ENCODE measurements at regions not wholly inside any gene's neighbourhood (a gene's known extent, or its start where the extent isn't known, plus 50 kb on each side); places are given as distances from the start of the nearest gene placed in this dataset.

DNA sequence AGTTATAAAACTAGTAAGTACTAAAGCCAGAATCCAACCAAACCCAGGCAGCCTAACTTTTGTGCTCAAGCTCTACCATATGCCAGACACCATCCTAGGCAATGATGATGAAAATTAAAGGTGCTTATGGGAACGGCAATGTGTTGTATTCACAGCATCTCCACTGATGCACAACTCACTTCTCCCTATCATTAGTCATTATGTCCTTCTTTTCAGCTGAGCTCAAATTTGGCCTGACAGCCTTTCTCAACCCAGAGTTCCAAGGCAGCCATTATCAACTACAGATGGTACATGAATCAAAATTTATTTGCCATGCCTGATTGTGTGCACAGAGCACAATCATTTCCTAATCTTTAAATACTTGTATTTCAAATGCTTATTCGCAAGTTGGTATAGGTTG, 121.6 kb upstream of the TNPO1 start:
- DNase-seq (ENCODE audit: low read depth), result no peak
- no peak overlapping the region for H3K4me3 ChIP-seq (ENCODE audit: low read depth, low read length)
- TF ChIP-seq, protein P1, sequence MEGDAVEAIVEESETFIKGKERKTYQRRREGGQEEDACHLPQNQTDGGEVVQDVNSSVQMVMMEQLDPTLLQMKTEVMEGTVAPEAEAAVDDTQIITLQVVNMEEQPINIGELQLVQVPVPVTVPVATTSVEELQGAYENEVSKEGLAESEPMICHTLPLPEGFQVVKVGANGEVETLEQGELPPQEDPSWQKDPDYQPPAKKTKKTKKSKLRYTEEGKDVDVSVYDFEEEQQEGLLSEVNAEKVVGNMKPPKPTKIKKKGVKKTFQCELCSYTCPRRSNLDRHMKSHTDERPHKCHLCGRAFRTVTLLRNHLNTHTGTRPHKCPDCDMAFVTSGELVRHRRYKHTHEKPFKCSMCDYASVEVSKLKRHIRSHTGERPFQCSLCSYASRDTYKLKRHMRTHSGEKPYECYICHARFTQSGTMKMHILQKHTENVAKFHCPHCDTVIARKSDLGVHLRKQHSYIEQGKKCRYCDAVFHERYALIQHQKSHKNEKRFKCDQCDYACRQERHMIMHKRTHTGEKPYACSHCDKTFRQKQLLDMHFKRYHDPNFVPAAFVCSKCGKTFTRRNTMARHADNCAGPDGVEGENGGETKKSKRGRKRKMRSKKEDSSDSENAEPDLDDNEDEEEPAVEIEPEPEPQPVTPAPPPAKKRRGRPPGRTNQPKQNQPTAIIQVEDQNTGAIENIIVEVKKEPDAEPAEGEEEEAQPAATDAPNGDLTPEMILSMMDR (IDR thresholded peaks at IDR 0.05; ENCODE audit: control insufficient read depth, extremely low read depth, insufficient read depth), result no peak

DNA sequence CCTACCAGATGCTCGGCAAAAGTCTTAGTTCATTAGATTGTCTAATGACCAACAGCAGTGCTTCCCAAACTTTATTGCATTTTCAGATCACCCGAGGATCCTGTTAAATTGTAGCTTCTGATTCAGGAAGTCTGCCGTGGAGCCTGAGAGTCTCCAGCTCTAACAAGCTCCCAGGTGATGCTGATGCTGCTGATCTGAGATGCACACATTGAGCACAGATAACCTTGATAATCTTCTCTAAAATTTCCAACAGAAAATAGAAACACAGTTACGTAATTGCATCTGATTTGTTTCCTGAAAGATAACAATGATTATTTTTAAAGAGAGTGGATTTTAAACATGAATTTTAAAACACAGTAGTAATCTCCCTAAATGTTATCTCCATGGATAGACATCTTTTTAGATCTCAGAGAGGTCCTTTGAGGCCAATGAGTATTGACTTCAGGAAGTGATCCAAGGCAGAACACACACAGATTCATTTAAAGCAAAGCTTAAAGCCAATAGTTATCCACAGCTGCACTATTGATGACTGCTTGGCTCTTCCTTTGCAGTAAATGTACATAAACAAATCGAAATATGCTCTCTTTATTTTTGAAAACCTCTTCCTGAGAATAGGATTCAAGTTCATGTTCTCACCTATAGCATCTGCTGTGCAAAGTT, 122.8 kb upstream of the TNPO1 start:
- no peak overlapping the region for H3K4me3 ChIP-seq (ENCODE audit: low read depth, low read length)
- DNase-seq (ENCODE audit: low read depth), result no peak
- TF ChIP-seq, protein P1 (IDR thresholded peaks at IDR 0.05; ENCODE audit: control insufficient read depth, extremely low read depth, insufficient read depth), result no peak

DNA sequence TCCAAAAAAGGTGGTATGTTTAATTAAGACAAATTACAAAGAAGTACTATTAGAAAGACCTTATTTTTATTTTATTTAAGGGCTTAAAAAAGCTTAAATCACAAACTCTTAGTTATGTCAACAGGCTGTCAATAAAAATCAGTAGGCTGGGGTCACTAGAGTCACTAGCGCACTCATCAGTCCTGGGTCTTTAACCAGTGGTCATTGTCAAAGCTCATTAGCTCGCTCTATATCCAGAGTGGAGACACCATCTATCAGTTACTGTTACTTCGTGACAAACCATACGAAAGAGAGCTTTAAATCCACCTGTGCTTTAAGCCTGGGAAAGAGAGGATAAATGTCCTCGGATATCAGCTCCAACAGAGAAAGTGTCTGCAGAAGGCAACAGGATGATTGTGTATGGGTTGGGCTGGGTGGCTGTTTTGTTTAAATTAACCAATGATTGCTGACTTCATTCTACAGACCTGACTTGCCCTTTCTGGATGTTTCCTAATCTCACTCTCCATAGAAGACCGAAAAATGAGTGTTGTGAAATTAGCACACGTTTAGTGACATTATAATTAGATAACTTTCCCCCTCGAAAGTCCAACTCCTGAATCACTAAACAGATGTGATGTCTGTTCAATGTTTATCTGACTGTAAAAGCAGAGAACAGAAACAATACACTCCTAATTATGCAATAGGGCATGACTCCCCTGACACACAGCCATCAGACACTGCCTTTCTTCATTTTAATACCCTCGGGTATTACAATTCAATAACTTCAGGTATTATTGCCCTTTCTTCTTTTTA, 123.6 kb upstream of the TNPO1 start:
- no peak overlapping the region for H3K4me3 ChIP-seq (ENCODE audit: low read depth, low read length)
- TF ChIP-seq, protein P1 (IDR thresholded peaks at IDR 0.05; ENCODE audit: control insufficient read depth, extremely low read depth, insufficient read depth), result no peak
- no peak for DNase-seq (ENCODE audit: low read depth)

DNA sequence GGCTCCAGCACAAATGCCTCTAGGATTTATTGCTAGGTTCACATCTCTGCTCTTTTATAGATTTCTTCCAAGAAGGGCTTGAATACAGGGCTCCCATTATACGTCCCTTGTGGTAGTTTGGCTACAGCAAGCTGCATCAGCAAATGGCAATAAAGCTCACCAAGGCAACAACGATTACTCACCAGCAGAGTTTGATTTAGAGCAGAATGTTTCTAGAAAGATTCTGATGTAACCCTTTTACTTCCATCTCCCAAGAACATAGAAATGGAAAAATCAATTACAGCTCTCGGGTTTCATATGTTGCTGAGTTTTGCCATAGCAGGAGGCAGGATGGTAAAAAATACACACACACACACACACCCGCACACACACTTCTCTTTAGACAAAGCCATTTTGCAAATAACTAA, 124.2 kb upstream of the TNPO1 start:
- H3K4me3 ChIP-seq (ENCODE audit: low read depth, low read length), result no peak overlapping the region
- DNase-seq (ENCODE audit: low read depth), result no peak
- TF ChIP-seq, protein P1 (IDR thresholded peaks at IDR 0.05; ENCODE audit: control insufficient read depth, extremely low read depth, insufficient read depth), result no peak

DNA sequence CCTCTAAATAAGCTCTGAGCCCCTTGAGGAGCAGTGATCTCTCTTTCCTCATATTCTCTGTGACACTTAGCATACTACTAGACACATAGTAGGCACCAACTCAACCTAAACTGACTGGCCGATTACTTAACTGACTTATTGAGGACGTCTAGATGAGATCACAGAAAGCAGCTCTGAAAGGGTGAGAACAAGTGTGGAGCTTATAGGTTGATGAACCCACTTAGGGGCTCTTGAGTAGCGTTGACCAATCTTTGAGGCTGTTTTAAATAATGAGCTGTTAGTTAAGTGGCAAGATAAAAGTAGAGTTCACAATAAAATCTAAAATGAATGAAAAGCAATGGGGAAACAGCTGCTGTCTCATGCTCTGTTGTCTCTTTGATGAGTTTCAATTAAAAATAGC, 124.7 kb upstream of the TNPO1 start:
- TF ChIP-seq, protein P1 (IDR thresholded peaks at IDR 0.05; ENCODE audit: control insufficient read depth, extremely low read depth, insufficient read depth), result no peak
- H3K4me3 ChIP-seq (ENCODE audit: low read depth, low read length), result no peak overlapping the region
- no peak for DNase-seq (ENCODE audit: low read depth)

DNA sequence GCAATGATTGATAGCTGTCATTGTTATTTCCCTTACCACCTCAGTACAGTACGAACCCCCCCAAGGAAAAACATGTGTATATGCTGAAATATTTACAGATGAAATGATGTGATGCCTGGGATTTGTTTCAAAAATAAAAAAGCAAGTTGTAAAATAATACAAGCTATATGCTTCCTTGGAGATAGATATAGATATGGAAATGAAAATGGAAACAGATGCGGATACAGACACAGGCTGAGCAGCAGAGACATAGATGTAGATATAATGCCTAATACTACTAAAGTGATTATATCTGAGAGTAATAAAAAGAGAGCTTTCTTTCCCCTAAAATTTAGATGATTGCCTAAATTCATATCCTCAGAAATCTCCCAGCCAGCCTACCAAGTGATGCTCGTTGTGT, 127.5 kb upstream of the TNPO1 start:
- TF ChIP-seq, protein P1 (IDR thresholded peaks at IDR 0.05; ENCODE audit: control insufficient read depth, extremely low read depth, insufficient read depth), result no peak

More for the DNA sequence above, 127.5 kb upstream of the TNPO1 start:
- DNase-seq (ENCODE audit: low read depth), result no peak
- H3K4me3 ChIP-seq (ENCODE audit: low read depth, low read length), result no peak overlapping the region
